ENCODE measurements at regions not wholly inside any gene's neighbourhood (a gene's known extent, or its start where the extent isn't known, plus 50 kb on each side); places are given as distances from the start of the nearest gene placed in this dataset.

DNA sequence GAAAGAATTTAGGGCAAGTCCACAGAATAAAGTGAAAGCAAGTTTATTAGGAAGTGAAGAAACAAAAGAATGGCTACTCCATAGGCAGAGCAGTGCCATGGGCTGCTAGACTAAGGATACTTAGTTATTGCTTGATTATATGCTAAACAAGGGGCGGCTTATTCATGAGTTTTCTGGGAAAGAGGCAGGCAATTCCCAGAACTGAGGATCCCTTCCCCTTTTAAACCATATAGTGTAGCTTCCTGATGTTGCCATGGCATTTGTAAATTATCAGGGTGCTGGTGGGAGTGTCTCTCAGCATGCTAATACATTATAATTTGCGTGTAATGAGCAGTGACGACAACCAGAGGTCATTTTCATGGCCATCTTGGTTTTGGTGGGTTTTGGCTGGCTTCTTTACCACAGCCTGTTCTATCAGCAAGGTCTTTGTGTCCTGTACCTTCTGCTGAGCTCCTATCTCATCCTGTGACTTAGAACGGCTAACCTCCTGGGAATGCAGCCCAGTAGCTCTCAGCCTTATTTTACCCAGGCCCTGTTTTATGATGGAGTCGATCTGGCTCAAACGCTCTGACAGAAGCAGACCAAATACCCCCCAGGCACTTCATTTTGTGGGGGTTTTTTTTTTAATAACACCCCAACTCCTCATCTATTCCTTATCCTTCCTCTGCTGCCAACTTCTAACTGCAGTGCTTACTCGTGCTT is 103.0 kb upstream of the RARB start:
- no peak for DNase-seq

DNA sequence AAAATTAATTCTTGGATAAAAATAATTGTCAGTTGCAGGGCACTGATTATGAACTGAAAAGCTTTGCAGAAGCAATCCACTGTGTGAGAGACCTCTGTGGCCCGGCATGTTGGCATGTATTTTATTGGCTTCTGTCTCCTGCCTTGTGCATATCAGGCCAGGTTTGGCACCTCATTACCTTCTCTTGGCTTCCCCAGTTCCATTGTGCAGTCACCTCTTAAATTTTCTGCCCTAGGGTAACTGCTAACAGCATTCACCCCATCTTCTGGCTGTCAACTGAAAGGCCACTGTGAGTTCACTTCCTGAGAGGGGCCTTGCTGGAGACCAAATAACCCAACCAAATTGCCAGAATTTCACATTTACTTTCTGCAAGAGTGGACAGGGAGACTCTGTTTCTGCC is 92.7 kb upstream of the RARB start:
- no peak for DNase-seq

GRCh38 chr3:25338158-25338725 is 89.8 kb upstream of the RARB start:
- no peak for DNase-seq

GRCh38 chr3:25339225-25339624 is 88.8 kb upstream of the RARB start:
- DNase-seq: no peak

- no peak for DNase-seq
Measured at GRCh38 chr3:25344670-25345069, 83.4 kb upstream of the RARB start.

DNA sequence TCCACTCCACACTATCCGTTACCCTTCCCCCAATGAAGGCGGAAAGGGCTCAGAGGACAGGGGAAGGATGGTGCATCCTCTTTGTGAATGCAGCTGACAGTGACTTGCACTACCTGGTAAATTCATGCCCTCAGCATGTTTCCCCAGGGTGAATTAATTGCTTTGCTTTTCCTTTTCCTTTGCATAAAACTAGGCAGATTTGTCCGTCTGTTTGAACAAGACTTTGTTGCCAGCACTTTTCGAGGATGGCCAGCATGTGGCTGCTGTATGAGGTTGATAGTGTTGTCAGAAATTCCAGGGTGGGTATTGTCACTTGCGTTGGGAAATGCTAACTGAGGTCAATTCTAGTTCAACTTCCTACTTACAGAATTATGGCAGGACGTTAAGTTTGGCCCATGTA is 79.0 kb upstream of the RARB start:
- DNase-seq: no peak

- no peak for DNase-seq
Measured at GRCh38 chr3:25349828-25350724, 78.0 kb upstream of the RARB start.

DNA sequence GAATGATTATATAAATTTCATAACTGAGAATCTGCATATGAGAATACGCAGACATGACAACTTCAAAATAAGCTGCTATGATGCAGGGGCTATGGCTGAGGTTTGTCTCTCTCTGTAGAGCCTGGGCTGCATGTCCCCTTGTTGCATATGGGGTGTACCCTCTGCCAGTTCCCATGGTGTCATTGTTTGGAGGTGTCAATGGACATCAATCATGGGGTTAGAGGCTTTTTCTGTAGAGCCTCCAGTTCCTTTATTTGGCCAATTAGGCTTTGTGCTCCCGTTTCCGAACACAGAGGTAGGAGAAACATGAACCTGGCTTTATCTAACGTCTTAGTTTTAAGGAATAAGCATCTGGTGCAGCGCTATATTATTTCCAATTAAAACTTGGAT is 77.3 kb upstream of the RARB start:
- no peak for DNase-seq

DNA sequence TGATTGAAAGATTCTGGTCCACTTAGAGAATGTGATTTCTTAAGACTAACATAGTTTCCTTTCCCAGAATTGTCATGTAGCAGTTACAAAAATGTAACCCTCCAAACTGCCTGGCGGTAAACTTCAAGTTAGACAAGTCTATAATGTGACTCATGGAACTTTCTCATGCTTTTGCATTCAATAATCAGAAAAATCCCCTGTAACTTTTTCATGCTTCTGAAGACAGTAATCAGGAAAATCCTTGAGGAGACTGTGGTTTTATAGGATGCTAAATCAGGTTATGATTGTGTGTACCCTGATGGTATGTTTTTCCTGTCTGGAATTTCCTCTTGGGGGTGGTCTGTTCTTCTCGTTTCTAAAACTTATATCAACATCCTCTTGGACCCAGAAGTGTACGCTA is 74.0 kb upstream of the RARB start:
- DNase-seq: peak; percentile 65

DNA sequence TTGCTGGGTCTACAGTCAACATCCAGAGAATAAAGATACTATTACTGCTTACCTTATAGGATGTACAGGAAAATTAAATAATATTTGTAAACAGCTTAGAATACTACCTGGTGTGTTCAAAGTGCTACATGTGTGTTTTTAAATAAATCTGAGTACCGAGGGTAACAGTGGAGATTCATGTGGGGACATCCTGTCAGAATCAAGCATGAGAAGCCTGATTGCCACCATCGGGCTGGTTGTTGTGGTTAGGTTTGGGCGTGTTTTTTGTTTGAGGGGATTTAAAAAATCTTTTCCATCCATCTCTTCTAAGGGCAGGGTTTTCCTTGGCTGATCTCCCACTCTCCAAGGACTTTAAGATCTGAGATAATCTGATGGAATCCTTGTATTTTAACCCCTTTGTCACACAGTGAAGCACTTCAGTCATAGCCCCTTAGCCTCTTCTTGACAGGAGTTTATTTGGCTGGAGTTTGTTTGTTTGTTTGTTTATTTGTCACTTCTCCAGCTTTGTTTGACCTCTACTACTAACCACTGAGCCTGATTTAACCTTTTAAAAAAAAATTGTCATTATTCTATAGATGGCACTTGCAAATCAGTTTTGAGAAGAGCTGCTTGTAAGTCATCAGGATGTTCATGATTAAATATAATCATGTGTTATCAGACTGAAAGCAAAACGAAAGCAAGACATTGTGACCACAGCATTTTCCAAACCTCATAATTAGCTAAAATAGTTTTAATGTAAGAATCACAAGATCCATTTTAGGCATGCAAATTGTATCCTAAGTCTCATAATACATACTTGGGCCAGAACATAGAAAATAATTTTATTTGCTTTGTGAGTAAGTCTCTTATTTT is 72.8 kb upstream of the RARB start:
- DNase-seq: no peak

- DNase-seq: no peak
Measured at GRCh38 chr3:25355998-25356397, 72.1 kb upstream of the RARB start.

DNA sequence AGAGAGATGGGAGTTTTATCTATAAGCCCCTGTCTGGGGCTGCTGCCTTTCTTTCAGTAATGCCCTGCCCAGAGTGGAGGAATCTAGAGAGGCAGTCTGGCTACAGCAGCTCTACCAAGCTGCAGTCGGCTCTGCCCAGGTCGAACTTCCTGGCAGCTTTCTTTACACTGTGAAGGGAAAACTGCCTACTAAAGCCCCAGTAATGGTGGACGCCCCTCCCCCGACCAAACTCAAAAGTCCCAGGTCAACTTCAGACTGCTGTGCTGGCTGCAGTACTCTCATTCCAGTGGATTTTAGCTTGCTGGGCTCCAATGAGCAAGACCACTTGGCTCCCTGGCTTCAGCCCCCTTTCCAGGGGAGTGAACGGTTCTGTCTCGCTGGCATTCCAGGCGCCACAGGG is 65.9 kb upstream of the RARB start:
- DNase-seq: no peak

DNA sequence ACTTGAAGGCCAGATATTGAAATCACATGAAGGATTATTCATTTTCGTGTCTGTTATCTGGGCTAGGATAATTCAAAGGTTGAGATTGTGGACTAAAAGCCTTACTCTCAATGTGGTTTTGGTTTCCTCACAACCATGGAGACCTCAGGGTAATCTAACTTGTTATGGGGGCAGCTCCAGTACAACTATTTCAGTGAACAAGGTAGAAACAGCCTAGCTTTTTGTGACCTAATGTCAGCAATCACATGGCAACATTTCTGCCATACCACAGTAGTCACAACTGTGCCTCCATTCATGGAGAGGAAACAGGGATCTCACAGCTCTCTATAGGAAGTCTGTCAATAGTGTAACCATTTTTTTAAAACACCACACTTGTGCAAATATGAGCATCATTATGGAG is 62.4 kb upstream of the RARB start:
- DNase-seq: no peak

DNA sequence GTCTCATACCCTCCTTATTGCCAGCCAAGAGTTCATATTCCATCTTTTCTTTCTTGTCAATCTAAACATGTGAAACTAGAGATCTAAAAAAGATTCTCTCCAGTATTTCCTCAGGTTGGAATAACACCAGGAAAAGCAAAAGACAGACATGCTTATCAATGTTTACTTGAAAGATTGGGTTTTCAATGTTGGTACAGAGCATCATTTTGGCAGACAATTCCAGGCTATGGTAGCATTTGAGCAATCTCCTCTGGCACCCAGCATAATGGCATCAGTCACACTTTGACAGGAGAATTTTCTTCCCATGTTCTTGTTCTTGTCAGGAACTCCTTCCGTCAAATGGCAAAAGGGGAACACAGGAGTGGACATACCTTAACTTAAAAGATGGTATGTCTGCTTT is 61.0 kb upstream of the RARB start:
- no peak for DNase-seq

GRCh38 chr3:25372167-25372566 is 55.9 kb upstream of the RARB start:
- no peak for DNase-seq

GRCh38 chr3:25376340-25376739 is 51.7 kb upstream of the RARB start:
- DNase-seq: no peak

DNA sequence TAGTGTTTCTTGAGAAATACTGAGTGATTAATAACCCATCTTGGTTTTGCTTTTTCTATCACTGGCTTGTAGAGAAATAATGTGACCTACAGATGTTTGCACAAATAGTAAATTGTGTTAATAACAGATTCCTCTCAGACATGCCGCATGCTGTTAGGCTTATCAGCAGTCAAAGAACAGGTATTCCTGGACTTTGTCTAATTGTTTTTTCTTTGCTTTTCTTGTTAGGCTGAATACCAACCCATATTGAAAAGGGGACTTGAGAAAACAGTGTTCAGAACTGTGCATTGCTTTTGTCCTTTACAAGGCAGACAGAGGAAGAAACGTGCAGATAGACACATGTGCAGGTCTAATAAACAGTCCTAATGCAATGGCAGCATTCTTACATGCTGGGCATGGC is 51.0 kb upstream of the RARB start:
- DNase-seq: no peak
